ENCODE measurements at regions not wholly inside any gene's neighbourhood (a gene's known extent, or its start where the extent isn't known, plus 50 kb on each side); places are given as distances from the start of the nearest gene placed in this dataset.

- ATAC-seq (no peak), DNase-seq (ENCODE audit: low read depth, low spot score) (no peak)
- Histone ChIP-seq H3K27me3 (ENCODE audit: control insufficient read depth, insufficient read depth, low read length) (no peaks in the 10 kb centered on the region), H3K9me3 (ENCODE audit: control insufficient read depth, insufficient read depth, low read depth, low read length) (no peaks in the 10 kb centered on the region), H3K27ac (ENCODE audit: low read length) (no peak overlapping the region), H3K36me3 (ENCODE audit: control insufficient read depth, insufficient read depth, low read length) (no peaks in the 10 kb centered on the region), H3K4me1 (ENCODE audit: control insufficient read depth, insufficient read depth, low read length) (no peaks in the 10 kb centered on the region), H3K4me3 (ENCODE audit: low read depth in 2 of 2, low read length in 2 of 2) (no peak overlapping the region)
- BruUV-seq (replicated peaks), result no TSS peak
- TF ChIP-seq TCF7L2 (IDR thresholded peaks at IDR 0.05; ENCODE audit: low read depth, low read length) (no peak), SIN3A (IDR thresholded peaks at IDR 0.05; ENCODE audit: borderline replicate concordance, insufficient read depth, low read depth, low read length) (no peak), CTCF (IDR thresholded peaks at IDR 0.05) (no peak), REST (IDR thresholded peaks at IDR 0.05; ENCODE audit: insufficient read depth in 1 of 2, low read depth in 2 of 2, low read length in 1 of 2) (no peak), POLR2AphosphoS5 (IDR thresholded peaks at IDR 0.05; ENCODE audit: low read depth, low read length) (no peak)
- intact Hi-C loops (cut with micrococcal nuclease; ENCODE audit: unreplicated experiment), result no loop called here
- ChIA-PET CTCF (no interaction called here), POLR2A (no interaction called here)
- in situ Hi-C loops (cut with HindIII; ENCODE audit: low pct_unique_long_range_greater_than_20kb, low sequenced_read_pairs), result no loop called here
These were observed 523.0 kb downstream of the TXNL1 start for GRCh38 chr18:56115071-56116015.

- Histone ChIP-seq H3K27ac (ENCODE audit: low read length) (no peak overlapping the region), H3K27me3 (ENCODE audit: control insufficient read depth, insufficient read depth, low read length) (no peaks in the 10 kb centered on the region), H3K36me3 (ENCODE audit: control insufficient read depth, insufficient read depth, low read length) (no peaks in the 10 kb centered on the region), H3K9me3 (ENCODE audit: control insufficient read depth, insufficient read depth, low read depth, low read length) (no peaks in the 10 kb centered on the region), H3K4me3 (ENCODE audit: low read depth in 2 of 2, low read length in 2 of 2) (no peak overlapping the region), H3K4me1 (ENCODE audit: control insufficient read depth, insufficient read depth, low read length) (no peaks in the 10 kb centered on the region)
- no TSS peak for BruUV-seq (replicated peaks)
- DNase-seq (ENCODE audit: low read depth, low spot score) (no peak), ATAC-seq (no peak)
- intact Hi-C loops (cut with micrococcal nuclease; ENCODE audit: unreplicated experiment) (no loop called here), in situ Hi-C loops (cut with HindIII; ENCODE audit: low pct_unique_long_range_greater_than_20kb, low sequenced_read_pairs) (no loop called here)
- TF ChIP-seq SIN3A (IDR thresholded peaks at IDR 0.05; ENCODE audit: borderline replicate concordance, insufficient read depth, low read depth, low read length) (no peak), POLR2AphosphoS5 (IDR thresholded peaks at IDR 0.05; ENCODE audit: low read depth, low read length) (no peak), REST (IDR thresholded peaks at IDR 0.05; ENCODE audit: insufficient read depth in 1 of 2, low read depth in 2 of 2, low read length in 1 of 2) (no peak), CTCF (IDR thresholded peaks at IDR 0.05) (no peak), TCF7L2 (IDR thresholded peaks at IDR 0.05; ENCODE audit: low read depth, low read length) (no peak)
- ChIA-PET CTCF (no interaction called here), POLR2A (no interaction called here)
These were observed 525.0 kb upstream of the TCF4 start for GRCh38 chr18:56112984-56113383.

All from Panc1 (cell line).